IMR-90 (cell line): ENCODE measurements at regions not wholly inside any gene's neighbourhood (a gene's known extent, or its start where the extent isn't known, plus 50 kb on each side); places are given as distances from the start of the nearest gene placed in this dataset.

Source experiments
- ATAC-seq: fragments of 200-7000 bp; cut with Tn5 transposase; 2 replicates; pipeline ENCODE4 v1.9.1; 2020; ENCODE audit warnings: low read depth, mild to moderate bottlenecking, moderate library complexity
- BruUV-seq: library from RNA; stranded (reverse); fragments of 400-500 nt; replicated peaks from 2 replicates; lab custom pipeline; 2021; lab: Mats Ljungman, UMichigan
- CTCF ChIA-PET: fragments of 300-600 bp; formaldehyde crosslinking; extraction: SDS; loops from one replicate; lab custom pipeline; 2021; ENCODE audit warnings: antibody characterized with exemption; lab: Yijun Ruan, JAX
- POLR2A ChIA-PET: fragments of 300-600 bp; sonication (Branson Sonifier 250); formaldehyde crosslinking; loops from one replicate; lab custom pipeline; 2022; ENCODE audit warnings: antibody characterized with exemption; ENCODE audit not compliant: unreplicated experiment; lab: Charles Lee
- DNase-seq: peaks from one replicate; pipeline ENCODE4 v3.0.0; 2013
- H2AFZ ChIP-seq: replicated peaks from 2 replicates; pipeline ENCODE3; 2013; ENCODE audit warnings: low read length, mild to moderate bottlenecking; ENCODE audit not compliant: poor library complexity
- H2AK5ac ChIP-seq: 2 replicates; pipeline ENCODE4 v1.6.1; 2013; ENCODE audit warnings: low read depth, low read length, inconsistent platforms
- H2AK9ac ChIP-seq: replicated peaks from 2 replicates; pipeline ENCODE3; 2013; ENCODE audit warnings: mild to moderate bottlenecking, low read depth, low read length, moderate library complexity; ENCODE audit not compliant: poor library complexity
- H2BK120ac ChIP-seq: 2 replicates; pipeline ENCODE4 v1.6.1; 2013; ENCODE audit warnings: low read depth, low read length, inconsistent platforms
- H2BK15ac ChIP-seq: 3 replicates; pipeline ENCODE4 v1.6.1; 2013; ENCODE audit warnings: low read depth, low read length, inconsistent platforms
- H2BK20ac ChIP-seq: 2 replicates; pipeline ENCODE4 v1.6.1; 2013; ENCODE audit warnings: low read depth, mild to moderate bottlenecking, inconsistent platforms, low read length, moderate library complexity
- H2BK5ac ChIP-seq: 2 replicates; pipeline ENCODE4 v1.6.1; 2013; ENCODE audit warnings: mild to moderate bottlenecking, low read depth, low read length, inconsistent platforms; ENCODE audit not compliant: poor library complexity, severe bottlenecking
- H3K14ac ChIP-seq: replicated peaks from 2 replicates; pipeline ENCODE4 v1.6.1; 2013; ENCODE audit warnings: low read depth, low read length, inconsistent platforms
- H3K18ac ChIP-seq: 2 replicates; pipeline ENCODE4 v1.6.1; 2013; ENCODE audit warnings: low read depth, low read length, control low read depth
- H3K23ac ChIP-seq: 2 replicates; pipeline ENCODE4 v1.6.1; 2013; ENCODE audit warnings: low read depth, low read length, inconsistent platforms
- H3K27ac ChIP-seq: 2 replicates; pipeline ENCODE4 v1.5.1; 2013; ENCODE audit warnings: mild to moderate bottlenecking, control low read depth, low read length; ENCODE audit not compliant: insufficient read depth
- H3K27me3 ChIP-seq: 2 replicates; pipeline ENCODE4 v1.6.1; 2013; ENCODE audit warnings: low read length; ENCODE audit not compliant: control insufficient read depth, insufficient read depth
- H3K36me3 ChIP-seq: 2 replicates; pipeline ENCODE4 v1.6.1; 2013; ENCODE audit warnings: low read length, mixed read lengths; ENCODE audit not compliant: control insufficient read depth, insufficient read depth
- H3K4ac ChIP-seq: 2 replicates; pipeline ENCODE4 v1.6.1; 2013; ENCODE audit warnings: low read depth, low read length, inconsistent platforms
- H3K4me1 ChIP-seq: 2 replicates; pipeline ENCODE4 v1.6.1; 2013; ENCODE audit warnings: low read length, mixed read lengths; ENCODE audit not compliant: control insufficient read depth, insufficient read depth
- H3K4me2 ChIP-seq: 2 replicates; pipeline ENCODE4 v1.6.1; 2013; ENCODE audit warnings: low read depth, mild to moderate bottlenecking, control low read depth, low read length, moderate library complexity
- H3K4me3 ChIP-seq: 2 replicates; pipeline ENCODE4 v1.5.1; 2013; ENCODE audit warnings: low read depth, mild to moderate bottlenecking, control low read depth, low read length, moderate library complexity; ENCODE audit not compliant: insufficient read depth
- H3K56ac ChIP-seq: 2 replicates; pipeline ENCODE4 v1.6.1; 2013; ENCODE audit warnings: low read length, inconsistent platforms; ENCODE audit not compliant: insufficient read depth; ENCODE audit errors: extremely low read depth
- H3K79me1 ChIP-seq, 2 experiments: 2 replicates each; pipeline ENCODE4 v1.6.1; 2013; ENCODE audit warnings: low read length in 2 of 2, inconsistent platforms in 1 of 2, low read depth in 1 of 2
- H3K9ac ChIP-seq: 2 replicates; pipeline ENCODE4 v1.6.1; 2013; ENCODE audit warnings: low read depth, low read length, control low read depth
- H3K9me1 ChIP-seq: 2 replicates; pipeline ENCODE4 v1.6.1; 2013; ENCODE audit warnings: low read length, inconsistent platforms; ENCODE audit not compliant: insufficient read depth
- H3K9me3 ChIP-seq: 2 replicates; pipeline ENCODE4 v1.6.1; 2013; ENCODE audit warnings: low read length; ENCODE audit not compliant: control insufficient read depth, insufficient read depth
- H4K20me1 ChIP-seq: 2 replicates; pipeline ENCODE4 v1.6.1; 2013; ENCODE audit warnings: low read length, inconsistent platforms; ENCODE audit not compliant: insufficient read depth
- H4K5ac ChIP-seq: 2 replicates; pipeline ENCODE4 v1.6.1; 2013; ENCODE audit warnings: mild to moderate bottlenecking, low read depth, low read length, control low read depth
- H4K8ac ChIP-seq, 2 experiments: 2 replicates each; pipeline ENCODE4 v1.6.1; 2013; ENCODE audit warnings: low read depth in 2 of 2, low read length in 2 of 2, control low read depth in 1 of 2, inconsistent platforms in 1 of 2
- H4K91ac ChIP-seq: 2 replicates; pipeline ENCODE4 v1.6.1; 2013; ENCODE audit warnings: low read depth, low read length, inconsistent platforms; ENCODE audit not compliant: insufficient read depth
- BHLHE40 ChIP-seq: fragments of 150-350 bp; IDR thresholded peaks from 2 replicates; pipeline ENCODE4 v1.6.1; 2016; ENCODE audit warnings: mild to moderate bottlenecking, low read depth, low read length
- CEBPB ChIP-seq: IDR thresholded peaks from 2 replicates; pipeline ENCODE4 v1.6.1; 2012; ENCODE audit warnings: low read depth, low read length, improper control_type of control experiment
- CHD1 ChIP-seq: IDR thresholded peaks from 2 replicates; pipeline ENCODE4 v1.6.1; 2012; ENCODE audit warnings: low read depth, low read length, improper control_type of control experiment
- ELK1 ChIP-seq: fragments of 150-350 bp; IDR thresholded peaks from 2 replicates; pipeline ENCODE4 v1.6.1; 2016; ENCODE audit warnings: low read depth, mild to moderate bottlenecking, low read length, moderate library complexity, borderline replicate concordance
- FOS ChIP-seq: fragments of 150-350 bp; IDR thresholded peaks from 2 replicates; pipeline ENCODE4 v1.6.1; 2016; ENCODE audit warnings: low read depth, low read length
- MAFK ChIP-seq: IDR thresholded peaks from 2 replicates; pipeline ENCODE4 v1.6.1; 2012; ENCODE audit warnings: low read depth, low read length, improper control_type of control experiment
- MAZ ChIP-seq: IDR thresholded peaks from 2 replicates; pipeline ENCODE4 v1.6.1; 2012; ENCODE audit warnings: low read depth, mild to moderate bottlenecking, low read length, improper control_type of control experiment, moderate library complexity, borderline replicate concordance
- MXI1 ChIP-seq: IDR thresholded peaks from 2 replicates; pipeline ENCODE4 v1.6.1; 2012; ENCODE audit warnings: low read depth, mild to moderate bottlenecking, low read length, moderate library complexity, borderline replicate concordance
- RAD21 ChIP-seq: IDR thresholded peaks from 2 replicates; pipeline ENCODE4 v1.6.1; 2012; ENCODE audit warnings: low read length, improper control_type of control experiment
- RCOR1 ChIP-seq: IDR thresholded peaks from 2 replicates; pipeline ENCODE4 v1.6.1; 2012; ENCODE audit warnings: mild to moderate bottlenecking, low read length, improper control_type of control experiment; ENCODE audit not compliant: insufficient replicate concordance
- RFX5 ChIP-seq: IDR thresholded peaks from 2 replicates; pipeline ENCODE4 v1.8.0; 2012; ENCODE audit warnings: low read depth, mild to moderate bottlenecking, low read length, moderate library complexity
- USF2 ChIP-seq: fragments of 150-350 bp; IDR thresholded peaks from 2 replicates; pipeline ENCODE4 v1.6.1; 2017; ENCODE audit warnings: mild to moderate bottlenecking, antibody characterized with exemption, low read length, low read depth
- whole genome bisulfite sequencing, 2 experiments: methylation state at CpG; one replicate each; pipeline versions ENCODE4 v1.1.5 to v1.1.7; 2013; ENCODE audit warnings: missing lambda C conversion rate in 2 of 2; ENCODE audit not compliant: insufficient read length in 1 of 2; ENCODE audit errors: extremely low coverage in 2 of 2; 5-methylcytosine and 5-hydroxymethylcytosine counted together
- dilution Hi-C: fragments of 300-500 bp; cut with HindIII; formaldehyde crosslinking; loops from one replicate; pipeline ENCODE4 v1.14.3; 2018; ENCODE audit warnings: low sequenced_read_pairs; ENCODE audit not compliant: unreplicated experiment
- in situ Hi-C: fragments of 300-500 bp; cut with MboI; formaldehyde crosslinking; loops from 3 replicates; pipeline ENCODE4 v1.14.3; 2019; ENCODE audit warnings: low sequenced_read_pairs, inconsistent platforms, mixed read lengths
- intact Hi-C: fragments of 100-400 bp; cut with micrococcal nuclease; formaldehyde crosslinking; loops from 2 replicates; pipeline ENCODE4 v1.10.0; 2022

DNA sequence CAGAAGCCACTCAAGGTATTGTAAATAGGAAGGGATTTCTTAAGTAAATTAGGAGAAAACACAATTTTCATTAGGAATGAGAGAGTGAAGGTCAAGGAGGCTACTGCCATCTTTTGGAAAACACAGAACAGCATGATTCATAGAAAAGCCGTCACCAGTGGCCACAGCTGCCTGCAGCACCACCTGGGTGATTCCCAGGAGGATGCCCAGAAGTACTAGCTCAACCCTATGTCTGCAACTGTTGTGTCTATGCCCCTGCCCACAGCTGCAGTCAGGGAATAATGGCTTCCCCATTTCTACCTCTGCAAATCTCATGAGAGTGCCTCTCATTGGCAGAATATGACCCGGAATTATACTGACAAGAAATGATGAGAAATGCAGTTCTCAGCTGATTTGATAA is 300.0 kb downstream of the IGSF11 start:
- dilution Hi-C loops (no loop called here), intact Hi-C loops (no loop called here), in situ Hi-C loops (no loop called here)
- no peak overlapping the region for H3K18ac ChIP-seq
- H4K5ac ChIP-seq, result no peak overlapping the region
- no peak overlapping the region for H2AFZ ChIP-seq
- no peak overlapping the region for H3K14ac ChIP-seq
- no peak overlapping the region for H2BK15ac ChIP-seq
- H2AK5ac ChIP-seq, result no peak overlapping the region
- no peak overlapping the region for H2BK120ac ChIP-seq
- no peaks in the 10 kb centered on the region for H3K4me1 ChIP-seq
- no peak overlapping the region for H3K56ac ChIP-seq
- 0% methylated on average over 1 of the region's 2 CpGs; no CpG with 5 or more reads in 1 of the 2 experiments for WGBS, 2 experiments
- H3K79me1 ChIP-seq, result no peaks in the 10 kb centered on the region
- no peak overlapping the region for H2AK9ac ChIP-seq
- TF ChIP-seq ELK1 (no peak), FOS (no peak), RAD21 (no peak), RFX5 (no peak), MAZ (no peak), BHLHE40 (no peak), RCOR1 (no peak), MXI1 (no peak), CEBPB (no peak), CHD1 (no peak), USF2 (no peak), MAFK (no peak)
- no peaks in the 10 kb centered on the region for H3K36me3 ChIP-seq
- no peak overlapping the region for H3K23ac ChIP-seq
- DNase-seq, result no peak
- H3K9me3 ChIP-seq, result no peaks in the 10 kb centered on the region
- H3K4me2 ChIP-seq, result no peak overlapping the region
- H3K9me1 ChIP-seq, result no peaks in the 10 kb centered on the region
- no peak overlapping the region for H2BK5ac ChIP-seq
- H2BK20ac ChIP-seq, result no peak overlapping the region
- H4K8ac ChIP-seq, result no peak overlapping the region
- no TSS peak for BruUV-seq
- no peak overlapping the region for H3K4me3 ChIP-seq
- H4K20me1 ChIP-seq, result no peaks in the 10 kb centered on the region
- ChIA-PET CTCF (no interaction called here), POLR2A (no interaction called here)
- ATAC-seq, result no peak
- no peak overlapping the region for H3K9ac ChIP-seq
- H4K91ac ChIP-seq, result no peak overlapping the region
- no peak overlapping the region for H3K4ac ChIP-seq
- H3K27me3 ChIP-seq, result no peaks in the 10 kb centered on the region
- no peak overlapping the region for H3K27ac ChIP-seq
